ENCODE measurements at regions not wholly inside any gene's neighbourhood (a gene's known extent, or its start where the extent isn't known, plus 50 kb on each side); places are given as distances from the start of the nearest gene placed in this dataset.

GRCh38 chr18:78069784-78070664, 820.4 kb downstream of the GALR1 start:
- Histone ChIP-seq H3K4me1 (ENCODE audit: control insufficient read depth, insufficient read depth, low read length, poor library complexity, severe bottlenecking) (no peaks in the 10 kb centered on the region), H3K9me3 (ENCODE audit: control insufficient read depth, low read length) (no peaks in the 10 kb centered on the region), H3K27me3 (replicated peaks; ENCODE audit: control insufficient read depth, insufficient read depth, low read length, poor library complexity, severe bottlenecking) (no peaks in the 10 kb centered on the region), H3K36me3 (ENCODE audit: control insufficient read depth, insufficient read depth, low read length) (no peaks in the 10 kb centered on the region), H3K4me3 (ENCODE audit: insufficient read depth, low read depth, low read length, poor library complexity, severe bottlenecking) (no peak overlapping the region), H3K27ac (ENCODE audit: insufficient read depth, low read length, poor library complexity, severe bottlenecking) (no peak overlapping the region)
- DNase-seq: no peak

DNA sequence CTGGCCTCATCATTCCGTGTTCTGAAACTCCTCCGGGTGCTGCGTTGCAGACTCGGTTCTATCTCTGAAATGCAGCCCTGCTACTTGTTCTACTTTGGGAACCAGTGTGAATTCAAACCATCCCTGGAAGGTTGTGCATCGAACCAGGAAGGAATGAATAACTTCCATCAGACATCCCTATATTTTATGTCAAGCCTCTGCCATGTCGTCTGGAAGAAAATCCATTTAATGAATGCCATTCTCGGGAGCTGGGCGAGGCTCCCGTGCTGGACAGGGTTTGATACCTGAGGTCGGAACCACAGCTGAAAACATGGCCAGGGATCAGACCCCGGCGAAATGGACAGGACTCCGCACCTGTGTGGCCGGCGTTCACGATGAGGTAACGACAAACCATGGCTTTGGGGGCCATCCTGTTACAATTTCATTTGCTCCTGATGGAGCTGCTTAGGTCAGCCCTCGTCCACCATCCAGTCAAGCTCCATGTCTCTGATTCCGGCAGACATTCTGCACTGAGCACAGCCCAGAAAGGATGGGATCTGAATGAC, 821.6 kb downstream of the GALR1 start:
- H3K27ac ChIP-seq (ENCODE audit: insufficient read depth, low read length, poor library complexity, severe bottlenecking): no peak overlapping the region
- no peak for DNase-seq
- H3K36me3 ChIP-seq (ENCODE audit: control insufficient read depth, insufficient read depth, low read length): no peaks in the 10 kb centered on the region
- H3K9me3 ChIP-seq (ENCODE audit: control insufficient read depth, low read length): no peaks in the 10 kb centered on the region
- H3K4me1 ChIP-seq (ENCODE audit: control insufficient read depth, insufficient read depth, low read length, poor library complexity, severe bottlenecking): no peaks in the 10 kb centered on the region
- no peaks in the 10 kb centered on the region for H3K27me3 ChIP-seq (replicated peaks; ENCODE audit: control insufficient read depth, insufficient read depth, low read length, poor library complexity, severe bottlenecking)
- no peak overlapping the region for H3K4me3 ChIP-seq (ENCODE audit: insufficient read depth, low read depth, low read length, poor library complexity, severe bottlenecking)

DNA sequence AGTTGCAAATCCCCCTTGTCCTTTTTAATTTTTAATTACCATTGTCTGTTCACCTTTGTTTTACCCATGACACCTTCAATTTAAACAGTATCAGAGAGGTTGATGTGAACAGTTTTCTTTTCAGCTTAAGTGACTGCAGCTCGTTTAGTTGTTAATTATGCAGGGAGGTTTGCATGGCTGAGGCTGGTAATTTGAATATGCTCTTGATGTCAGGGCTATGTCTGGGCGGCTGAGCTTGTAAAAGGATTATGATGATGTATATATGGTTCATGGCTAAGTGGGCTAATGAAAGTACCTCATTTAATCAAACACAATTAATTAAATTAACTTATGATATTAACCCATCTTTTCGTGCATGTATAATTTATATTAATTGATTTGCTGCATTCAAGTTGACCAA, 822.1 kb downstream of the GALR1 start:
- no peak for DNase-seq

GRCh38 chr18:78072375-78072774, 822.7 kb downstream of the GALR1 start:
- DNase-seq: no peak
- Histone ChIP-seq H3K4me1 (ENCODE audit: control insufficient read depth, insufficient read depth, low read length, poor library complexity, severe bottlenecking) (no peaks in the 10 kb centered on the region), H3K9me3 (ENCODE audit: control insufficient read depth, low read length) (no peaks in the 10 kb centered on the region), H3K4me3 (ENCODE audit: insufficient read depth, low read depth, low read length, poor library complexity, severe bottlenecking) (no peak overlapping the region), H3K36me3 (ENCODE audit: control insufficient read depth, insufficient read depth, low read length) (no peaks in the 10 kb centered on the region), H3K27ac (ENCODE audit: insufficient read depth, low read length, poor library complexity, severe bottlenecking) (no peak overlapping the region), H3K27me3 (replicated peaks; ENCODE audit: control insufficient read depth, insufficient read depth, low read length, poor library complexity, severe bottlenecking) (no peaks in the 10 kb centered on the region)

More for the DNA sequence above, 822.1 kb downstream of the GALR1 start:
- Histone ChIP-seq H3K4me1 (ENCODE audit: control insufficient read depth, insufficient read depth, low read length, poor library complexity, severe bottlenecking) (no peaks in the 10 kb centered on the region), H3K4me3 (ENCODE audit: insufficient read depth, low read depth, low read length, poor library complexity, severe bottlenecking) (no peak overlapping the region), H3K9me3 (ENCODE audit: control insufficient read depth, low read length) (no peaks in the 10 kb centered on the region), H3K36me3 (ENCODE audit: control insufficient read depth, insufficient read depth, low read length) (no peaks in the 10 kb centered on the region), H3K27ac (ENCODE audit: insufficient read depth, low read length, poor library complexity, severe bottlenecking) (no peak overlapping the region), H3K27me3 (replicated peaks; ENCODE audit: control insufficient read depth, insufficient read depth, low read length, poor library complexity, severe bottlenecking) (no peaks in the 10 kb centered on the region)

GRCh38 chr18:78073275-78073674, 823.6 kb downstream of the GALR1 start:
- Histone ChIP-seq H3K27me3 (replicated peaks; ENCODE audit: control insufficient read depth, insufficient read depth, low read length, poor library complexity, severe bottlenecking) (no peaks in the 10 kb centered on the region), H3K27ac (ENCODE audit: insufficient read depth, low read length, poor library complexity, severe bottlenecking) (no peak overlapping the region), H3K9me3 (ENCODE audit: control insufficient read depth, low read length) (no peaks in the 10 kb centered on the region), H3K4me1 (ENCODE audit: control insufficient read depth, insufficient read depth, low read length, poor library complexity, severe bottlenecking) (no peaks in the 10 kb centered on the region), H3K4me3 (ENCODE audit: insufficient read depth, low read depth, low read length, poor library complexity, severe bottlenecking) (no peak overlapping the region), H3K36me3 (ENCODE audit: control insufficient read depth, insufficient read depth, low read length) (no peaks in the 10 kb centered on the region)
- no peak for DNase-seq

DNA sequence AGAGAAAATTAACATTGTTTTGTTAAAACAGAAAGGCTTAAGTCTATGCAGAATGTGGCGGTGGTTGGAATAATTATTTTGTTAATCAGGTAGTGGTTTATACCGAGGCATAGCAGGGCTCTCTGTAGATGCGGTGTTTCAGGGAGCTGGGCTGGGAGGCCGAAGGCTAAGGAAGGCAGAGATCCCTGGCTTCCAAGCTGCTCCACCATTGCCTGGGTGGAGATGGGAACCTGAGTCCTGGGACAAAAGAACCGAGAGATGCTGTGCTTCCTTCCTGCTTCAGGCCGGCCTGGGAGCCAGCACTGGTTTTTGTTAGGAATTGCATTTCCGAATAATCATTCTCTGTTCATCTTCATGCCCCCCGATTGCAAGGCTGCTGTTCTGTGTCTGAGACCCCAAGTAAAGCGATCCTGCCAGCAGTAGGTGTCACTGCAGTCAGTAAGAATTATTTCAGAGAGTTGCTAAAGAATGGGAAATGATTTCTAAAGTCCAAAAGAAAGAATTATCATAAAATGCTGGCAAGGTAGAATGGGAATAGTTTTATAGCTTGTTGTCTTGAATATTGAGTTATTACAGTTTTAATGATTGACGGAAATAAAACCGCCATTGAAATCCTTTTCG, 824.9 kb downstream of the GALR1 start:
- no peaks in the 10 kb centered on the region for H3K4me1 ChIP-seq (ENCODE audit: control insufficient read depth, insufficient read depth, low read length, poor library complexity, severe bottlenecking)
- DNase-seq: no peak
- no peak overlapping the region for H3K4me3 ChIP-seq (ENCODE audit: insufficient read depth, low read depth, low read length, poor library complexity, severe bottlenecking)
- no peaks in the 10 kb centered on the region for H3K9me3 ChIP-seq (ENCODE audit: control insufficient read depth, low read length)
- no peaks in the 10 kb centered on the region for H3K36me3 ChIP-seq (ENCODE audit: control insufficient read depth, insufficient read depth, low read length)
- H3K27me3 ChIP-seq (replicated peaks; ENCODE audit: control insufficient read depth, insufficient read depth, low read length, poor library complexity, severe bottlenecking): no peaks in the 10 kb centered on the region
- H3K27ac ChIP-seq (ENCODE audit: insufficient read depth, low read length, poor library complexity, severe bottlenecking): no peak overlapping the region

- DNase-seq: no peak
- H3K4me3 ChIP-seq (ENCODE audit: insufficient read depth, low read depth, low read length, poor library complexity, severe bottlenecking): no peak overlapping the region
- no peaks in the 10 kb centered on the region for H3K27me3 ChIP-seq (replicated peaks; ENCODE audit: control insufficient read depth, insufficient read depth, low read length, poor library complexity, severe bottlenecking)
- H3K9me3 ChIP-seq (ENCODE audit: control insufficient read depth, low read length): no peaks in the 10 kb centered on the region
- H3K27ac ChIP-seq (ENCODE audit: insufficient read depth, low read length, poor library complexity, severe bottlenecking): no peak overlapping the region
- H3K4me1 ChIP-seq (ENCODE audit: control insufficient read depth, insufficient read depth, low read length, poor library complexity, severe bottlenecking): no peaks in the 10 kb centered on the region
- H3K36me3 ChIP-seq (ENCODE audit: control insufficient read depth, insufficient read depth, low read length): no peaks in the 10 kb centered on the region
Observed at GRCh38 chr18:78080081-78080480, 830.4 kb downstream of the GALR1 start.

- H3K4me1 ChIP-seq (ENCODE audit: control insufficient read depth, insufficient read depth, low read length, poor library complexity, severe bottlenecking): no peaks in the 10 kb centered on the region
- no peak overlapping the region for H3K27ac ChIP-seq (ENCODE audit: insufficient read depth, low read length, poor library complexity, severe bottlenecking)
- no peaks in the 10 kb centered on the region for H3K9me3 ChIP-seq (ENCODE audit: control insufficient read depth, low read length)
- H3K27me3 ChIP-seq (replicated peaks; ENCODE audit: control insufficient read depth, insufficient read depth, low read length, poor library complexity, severe bottlenecking): no peaks in the 10 kb centered on the region
- DNase-seq: no peak
- H3K4me3 ChIP-seq (ENCODE audit: insufficient read depth, low read depth, low read length, poor library complexity, severe bottlenecking): no peak overlapping the region
- H3K36me3 ChIP-seq (ENCODE audit: control insufficient read depth, insufficient read depth, low read length): no peaks in the 10 kb centered on the region
Observed at GRCh38 chr18:78080761-78081160, 831.1 kb downstream of the GALR1 start.

- Histone ChIP-seq H3K27me3 (replicated peaks; ENCODE audit: control insufficient read depth, insufficient read depth, low read length, poor library complexity, severe bottlenecking) (no peaks in the 10 kb centered on the region), H3K4me3 (ENCODE audit: insufficient read depth, low read depth, low read length, poor library complexity, severe bottlenecking) (no peak overlapping the region), H3K9me3 (ENCODE audit: control insufficient read depth, low read length) (no peaks in the 10 kb centered on the region), H3K36me3 (ENCODE audit: control insufficient read depth, insufficient read depth, low read length) (no peaks in the 10 kb centered on the region), H3K4me1 (ENCODE audit: control insufficient read depth, insufficient read depth, low read length, poor library complexity, severe bottlenecking) (no peaks in the 10 kb centered on the region), H3K27ac (ENCODE audit: insufficient read depth, low read length, poor library complexity, severe bottlenecking) (no peak overlapping the region)
- DNase-seq: no peak
Observed at GRCh38 chr18:78082816-78083215, 833.2 kb downstream of the GALR1 start.

Data from effector memory CD4-positive, alpha-beta T cell (primary cell).